ENCODE measurements at regions not wholly inside any gene's neighbourhood (a gene's known extent, or its start where the extent isn't known, plus 50 kb on each side); places are given as distances from the start of the nearest gene placed in this dataset.

GRCh38 chr10:130952086-130952485 lies 359.4 kb downstream of the TCERG1L start:
- DNase-seq: no peak

- no peak for DNase-seq
Observed at GRCh38 chr10:130954326-130954905, 357.1 kb downstream of the TCERG1L start.

GRCh38 chr10:130956251-130956650 lies 355.3 kb downstream of the TCERG1L start:
- DNase-seq: no peak

GRCh38 chr10:130957423-130957822 lies 354.1 kb downstream of the TCERG1L start:
- DNase-seq: no peak

- DNase-seq: no peak
Observed at GRCh38 chr10:130958003-130958402, 353.5 kb downstream of the TCERG1L start.

GRCh38 chr10:130958981-130959751 lies 352.4 kb downstream of the TCERG1L start:
- DNase-seq: no peak

GRCh38 chr10:130959752-130960195 lies 351.7 kb downstream of the TCERG1L start:
- no peak for DNase-seq

- DNase-seq: no peak
Observed at GRCh38 chr10:130960531-130960930, 351.0 kb downstream of the TCERG1L start.

GRCh38 chr10:130961506-130962239 lies 349.8 kb downstream of the TCERG1L start:
- no peak for DNase-seq

GRCh38 chr10:130962240-130963051 lies 349.1 kb downstream of the TCERG1L start:
- DNase-seq: no peak

GRCh38 chr10:130963052-130963393 lies 348.5 kb downstream of the TCERG1L start:
- no peak for DNase-seq

- no peak for DNase-seq
Observed at GRCh38 chr10:130963786-130964522, 347.6 kb downstream of the TCERG1L start.

- DNase-seq: no peak
Observed at GRCh38 chr10:130964771-130965170, 346.8 kb downstream of the TCERG1L start.

- no peak for DNase-seq
Observed at GRCh38 chr10:130967161-130967560, 344.4 kb downstream of the TCERG1L start.

- peak; percentile 21 for DNase-seq
Observed at GRCh38 chr10:130967784-130968183, 343.7 kb downstream of the TCERG1L start.

- no peak for DNase-seq
Observed at GRCh38 chr10:130968511-130968910, 343.0 kb downstream of the TCERG1L start.

GRCh38 chr10:130968964-130969363 lies 342.6 kb downstream of the TCERG1L start:
- DNase-seq: peak; percentile 77

GRCh38 chr10:130969700-130970099 lies 341.8 kb downstream of the TCERG1L start:
- no peak for DNase-seq

GRCh38 chr10:130970341-130971122 lies 341.0 kb downstream of the TCERG1L start:
- DNase-seq: no peak

GRCh38 chr10:130971123-130971435 lies 340.4 kb downstream of the TCERG1L start:
- DNase-seq: no peak
